OCI-LY7 (cell line): ENCODE measurements at regions not wholly inside any gene's neighbourhood (a gene's known extent, or its start where the extent isn't known, plus 50 kb on each side); places are given as distances from the start of the nearest gene placed in this dataset.

ENCODE experiments used
- CTCF ChIP-seq: fragments of 200-600 bp; sonication (generic); conservative IDR thresholded peaks from 2 replicates; pipeline ENCODE4 v1.5.1; 2014; ENCODE audit warnings: mild to moderate bottlenecking, antibody characterized with exemption, low read length, moderate library complexity, mixed read lengths
- EZH2phosphoT487 ChIP-seq: fragments of 200-600 bp; sonication (generic); IDR thresholded peaks from 2 replicates; pipeline ENCODE4 v1.6.1; 2018; ENCODE audit warnings: low read depth, borderline replicate concordance, mild to moderate bottlenecking, mixed run types, antibody characterized with exemption, low read length, moderate library complexity, mixed read lengths

- TF ChIP-seq CTCF = no peak
- no peak for TF ChIP-seq EZH2phosphoT487
Observed at GRCh38 chr2:55115761-55116597, 65.7 kb upstream of the RTN4 start.
